GM21723 (cell line): ENCODE measurements at regions not wholly inside any gene's neighbourhood (a gene's known extent, or its start where the extent isn't known, plus 50 kb on each side); places are given as distances from the start of the nearest gene placed in this dataset.

Source experiments
- ATAC-seq: cut with Tn5 transposase; IDR thresholded peaks from one replicate; pipeline ENCODE4 v1.9.1; 2021; ENCODE audit warnings: mild to moderate bottlenecking, moderate library complexity; ENCODE audit not compliant: unreplicated experiment

- ATAC-seq: no peak
Measured at GRCh38 chr18:21991886-21992285, 177.5 kb upstream of the GATA6 start.

GRCh38 chr18:21996351-21996826, 173.0 kb upstream of the GATA6 start:
- no peak for ATAC-seq

GRCh38 chr18:21997207-21998143, 171.9 kb upstream of the GATA6 start:
- peak; percentile 73 for ATAC-seq

- no peak for ATAC-seq
Measured at GRCh38 chr18:21998486-21998885, 170.9 kb upstream of the GATA6 start.

GRCh38 chr18:22001912-22002487, 167.4 kb upstream of the GATA6 start:
- no peak for ATAC-seq

GRCh38 chr18:22005191-22005841, 164.1 kb upstream of the GATA6 start:
- no peak for ATAC-seq

GRCh38 chr18:22006458-22006857, 162.9 kb upstream of the GATA6 start:
- ATAC-seq: no peak

GRCh38 chr18:22009242-22009641, 160.1 kb upstream of the GATA6 start:
- ATAC-seq: no peak

- no peak for ATAC-seq
Measured at GRCh38 chr18:22013993-22014392, 155.4 kb upstream of the GATA6 start.

GRCh38 chr18:22015156-22015555, 154.2 kb upstream of the GATA6 start:
- ATAC-seq: no peak

GRCh38 chr18:22018366-22018765, 151.0 kb upstream of the GATA6 start:
- ATAC-seq: no peak

- ATAC-seq: no peak
Measured at GRCh38 chr18:22019193-22019592, 150.2 kb upstream of the GATA6 start.

- ATAC-seq: no peak
Measured at GRCh38 chr18:22020127-22020866, 149.1 kb upstream of the GATA6 start.

- no peak for ATAC-seq
Measured at GRCh38 chr18:22020867-22021370, 148.5 kb upstream of the GATA6 start.

GRCh38 chr18:22021701-22022100, 147.7 kb upstream of the GATA6 start:
- no peak for ATAC-seq

GRCh38 chr18:22024924-22025323, 144.5 kb upstream of the GATA6 start:
- ATAC-seq: no peak

GRCh38 chr18:22026362-22026761, 143.0 kb upstream of the GATA6 start:
- no peak for ATAC-seq

- ATAC-seq: no peak
Measured at GRCh38 chr18:22026889-22027288, 142.5 kb upstream of the GATA6 start.

- ATAC-seq: no peak
Measured at GRCh38 chr18:22031611-22032010, 137.8 kb upstream of the GATA6 start.

- no peak for ATAC-seq
Measured at GRCh38 chr18:22032392-22032961, 136.9 kb upstream of the GATA6 start.
